Neural progenitor cell (in vitro differentiated cells): ENCODE measurements at regions not wholly inside any gene's neighbourhood (a gene's known extent, or its start where the extent isn't known, plus 50 kb on each side); places are given as distances from the start of the nearest gene placed in this dataset.

Source experiments
- DNase-seq: peaks from one replicate; pipeline ENCODE4 v3.0.0-alpha.2; 2016; ENCODE audit warnings: low spot score
- H2AFZ ChIP-seq: fragments of 200-600 bp; sonication (generic); replicated peaks from 2 replicates; pipeline ENCODE4 v1.6.1; 2016; ENCODE audit warnings: antibody characterized with exemption
- H3F3A ChIP-seq: fragments of 200-600 bp; sonication (generic); 2 replicates; pipeline ENCODE4 v1.6.1; 2016; ENCODE audit warnings: antibody characterized with exemption, low read depth
- H3K27ac ChIP-seq: fragments of 200-600 bp; sonication (generic); 2 replicates; pipeline ENCODE4 v1.5.1; 2016; ENCODE audit warnings: mild to moderate bottlenecking
- H3K27me3 ChIP-seq: fragments of 200-600 bp; sonication (generic); 2 replicates; pipeline ENCODE4 v1.6.1; 2016; ENCODE audit warnings: mild to moderate bottlenecking, moderate library complexity
- H3K36me3 ChIP-seq: fragments of 200-600 bp; sonication (generic); 2 replicates; pipeline ENCODE4 v1.5.1; 2016
- H3K4me1 ChIP-seq: fragments of 200-600 bp; sonication (generic); 2 replicates; pipeline ENCODE4 v1.6.1; 2016; ENCODE audit warnings: mixed run types
- H3K4me2 ChIP-seq: fragments of 200-600 bp; sonication (generic); 2 replicates; pipeline ENCODE4 v1.6.1; 2016
- H3K4me3 ChIP-seq: fragments of 200-600 bp; sonication (generic); 2 replicates; pipeline ENCODE4 v1.5.1; 2016
- H3K79me2 ChIP-seq: fragments of 200-600 bp; sonication (generic); 2 replicates; pipeline ENCODE4 v1.6.1; 2016; ENCODE audit warnings: low read depth
- H3K9ac ChIP-seq: fragments of 200-600 bp; sonication (generic); 2 replicates; pipeline ENCODE4 v1.6.1; 2016
- H3K9me3 ChIP-seq: fragments of 200-600 bp; sonication (generic); 2 replicates; pipeline ENCODE4 v1.5.1; 2016; ENCODE audit warnings: low read depth
- H4K20me1 ChIP-seq: fragments of 200-600 bp; sonication (generic); 2 replicates; pipeline ENCODE4 v1.6.1; 2016; ENCODE audit warnings: low read depth
- H3K27ac Mint-ChIP-seq: 3 replicates; pipeline ENCODE4 v1.8.0; 2021; ENCODE audit warnings: mixed read lengths
- H3K27me3 Mint-ChIP-seq: 2 replicates; pipeline ENCODE4 v1.8.0; 2022; ENCODE audit warnings: low read depth, mild to moderate bottlenecking, inconsistent platforms, moderate library complexity, mixed read lengths; ENCODE audit not compliant: insufficient read depth
- H3K36me3 Mint-ChIP-seq: 3 replicates; pipeline ENCODE4 v1.8.0; 2021; ENCODE audit warnings: mixed read lengths
- H3K4me1 Mint-ChIP-seq: 3 replicates; pipeline ENCODE4 v1.8.0; 2021; ENCODE audit warnings: mixed read lengths
- H3K4me3 Mint-ChIP-seq: 3 replicates; pipeline ENCODE4 v1.8.0; 2021; ENCODE audit warnings: mild to moderate bottlenecking, moderate library complexity, mixed read lengths
- H3K9me3 Mint-ChIP-seq: 3 replicates; pipeline ENCODE4 v1.8.0; 2020; ENCODE audit warnings: mixed read lengths
- CTCF ChIP-seq: fragments of 200-600 bp; sonication (generic); IDR thresholded peaks from 2 replicates; pipeline ENCODE4 v1.5.1; 2017; ENCODE audit warnings: antibody characterized with exemption, mild to moderate bottlenecking
- EZH2 ChIP-seq: fragments of 200-600 bp; sonication (generic); IDR thresholded peaks from 2 replicates; pipeline ENCODE4 v1.6.1; 2017; ENCODE audit warnings: antibody characterized with exemption, mild to moderate bottlenecking, moderate library complexity
- EZH2phosphoT487 ChIP-seq: fragments of 200-600 bp; sonication (generic); IDR thresholded peaks from 2 replicates; pipeline ENCODE4 v1.6.1; 2017; ENCODE audit warnings: antibody characterized with exemption

- no peaks in the 10 kb centered on the region for H3K79me2 ChIP-seq
- Mint-ChIP-seq H3K4me3 (no peak overlapping the region), H3K36me3 (no peaks in the 10 kb centered on the region), H3K27ac (no peak overlapping the region), H3K27me3 (peaks cover 5% of the 10 kb centered on the region), H3K4me1 (no peaks in the 10 kb centered on the region), H3K9me3 (no peaks in the 10 kb centered on the region)
- TF ChIP-seq EZH2phosphoT487 (no peak), CTCF (no peak), EZH2 (no peak)
- no peaks in the 10 kb centered on the region for H3K36me3 ChIP-seq
- no peak overlapping the region for H2AFZ ChIP-seq
- H3K4me2 ChIP-seq = no peak overlapping the region
- H4K20me1 ChIP-seq = no peaks in the 10 kb centered on the region
- H3K4me1 ChIP-seq = no peaks in the 10 kb centered on the region
- no peaks in the 10 kb centered on the region for H3K9me3 ChIP-seq
- no peaks in the 10 kb centered on the region for H3F3A ChIP-seq
- no peak for DNase-seq
- H3K4me3 ChIP-seq = no peak overlapping the region
- no peak overlapping the region for H3K9ac ChIP-seq
- H3K27ac ChIP-seq = no peak overlapping the region
- no peaks in the 10 kb centered on the region for H3K27me3 ChIP-seq
Measured at GRCh38 chr10:52623761-52624160, 148.8 kb downstream of the MBL2 start.

GRCh38 chr10:52627279-52627678 lies 145.3 kb downstream of the MBL2 start:
- Histone ChIP-seq H3K4me2 (no peak overlapping the region), H3K27me3 (no peaks in the 10 kb centered on the region), H4K20me1 (no peaks in the 10 kb centered on the region), H3K9me3 (no peaks in the 10 kb centered on the region), H3K4me3 (no peak overlapping the region), H3K36me3 (no peaks in the 10 kb centered on the region), H3K27ac (no peak overlapping the region), H3K79me2 (no peaks in the 10 kb centered on the region), H3K9ac (no peak overlapping the region), H2AFZ (no peak overlapping the region), H3F3A (no peaks in the 10 kb centered on the region), H3K4me1 (peaks cover 9% of the 10 kb centered on the region)
- Mint-ChIP-seq H3K4me1 (peaks cover 4% of the 10 kb centered on the region), H3K4me3 (no peak overlapping the region), H3K36me3 (no peaks in the 10 kb centered on the region), H3K9me3 (no peaks in the 10 kb centered on the region), H3K27ac (no peak overlapping the region), H3K27me3 (no peaks in the 10 kb centered on the region)
- TF ChIP-seq EZH2phosphoT487 = no peak
- no peak for TF ChIP-seq CTCF
- no peak for TF ChIP-seq EZH2
- DNase-seq = no peak

- Mint-ChIP-seq H3K4me3 (no peak overlapping the region), H3K4me1 (peaks cover 13% of the 10 kb centered on the region), H3K9me3 (no peaks in the 10 kb centered on the region), H3K27me3 (no peaks in the 10 kb centered on the region), H3K27ac (no peak overlapping the region), H3K36me3 (no peaks in the 10 kb centered on the region)
- no peaks in the 10 kb centered on the region for H4K20me1 ChIP-seq
- no peak overlapping the region for H3K9ac ChIP-seq
- no peaks in the 10 kb centered on the region for H3K9me3 ChIP-seq
- H2AFZ ChIP-seq = no peak overlapping the region
- H3K79me2 ChIP-seq = no peaks in the 10 kb centered on the region
- H3K4me2 ChIP-seq = no peak overlapping the region
- H3F3A ChIP-seq = no peaks in the 10 kb centered on the region
- no peaks in the 10 kb centered on the region for H3K36me3 ChIP-seq
- H3K4me1 ChIP-seq = peaks cover 19% of the 10 kb centered on the region
- no peaks in the 10 kb centered on the region for H3K27me3 ChIP-seq
- H3K27ac ChIP-seq = no peak overlapping the region
- no peak overlapping the region for H3K4me3 ChIP-seq
- DNase-seq = no peak
- TF ChIP-seq EZH2 = no peak
- TF ChIP-seq CTCF = no peak
- TF ChIP-seq EZH2phosphoT487 = no peak
Measured at GRCh38 chr10:52631146-52631545, 141.4 kb downstream of the MBL2 start.

GRCh38 chr10:52631648-52632047 lies 140.9 kb downstream of the MBL2 start:
- Histone ChIP-seq H3K9me3 (no peaks in the 10 kb centered on the region), H3K27ac (no peak overlapping the region), H3K4me2 (no peak overlapping the region), H4K20me1 (no peaks in the 10 kb centered on the region), H3K36me3 (no peaks in the 10 kb centered on the region), H3K4me3 (no peak overlapping the region), H3K27me3 (no peaks in the 10 kb centered on the region), H3K4me1 (peaks cover 19% of the 10 kb centered on the region), H3K79me2 (no peaks in the 10 kb centered on the region), H3F3A (no peaks in the 10 kb centered on the region), H2AFZ (no peak overlapping the region), H3K9ac (no peak overlapping the region)
- no peaks in the 10 kb centered on the region for H3K36me3 Mint-ChIP-seq
- no peaks in the 10 kb centered on the region for H3K27me3 Mint-ChIP-seq
- TF ChIP-seq CTCF = no peak
- TF ChIP-seq EZH2phosphoT487 = no peak
- TF ChIP-seq EZH2 = no peak
- no peak overlapping the region for H3K27ac Mint-ChIP-seq
- H3K9me3 Mint-ChIP-seq = no peaks in the 10 kb centered on the region
- H3K4me1 Mint-ChIP-seq = peaks cover 13% of the 10 kb centered on the region
- no peak for DNase-seq
- H3K4me3 Mint-ChIP-seq = no peak overlapping the region
